Left renal pelvis (tissue), 4 donors: ENCODE measurements at regions not wholly inside any gene's neighbourhood (a gene's known extent, or its start where the extent isn't known, plus 50 kb on each side); places are given as distances from the start of the nearest gene placed in this dataset.
"Not testable (repeated sequence)": the region's sequence is repeated elsewhere in the genome, so short reads cannot be mapped to it uniquely, and the experiment has no call there.

ENCODE experiments used
- DNase-seq, 4 donors: peaks; one replicate each; pipeline ENCODE4 v3.0.0-alpha.2; 2013; ENCODE audit warnings: low read depth in 4 of 4, low spot score in 3 of 4

DNA sequence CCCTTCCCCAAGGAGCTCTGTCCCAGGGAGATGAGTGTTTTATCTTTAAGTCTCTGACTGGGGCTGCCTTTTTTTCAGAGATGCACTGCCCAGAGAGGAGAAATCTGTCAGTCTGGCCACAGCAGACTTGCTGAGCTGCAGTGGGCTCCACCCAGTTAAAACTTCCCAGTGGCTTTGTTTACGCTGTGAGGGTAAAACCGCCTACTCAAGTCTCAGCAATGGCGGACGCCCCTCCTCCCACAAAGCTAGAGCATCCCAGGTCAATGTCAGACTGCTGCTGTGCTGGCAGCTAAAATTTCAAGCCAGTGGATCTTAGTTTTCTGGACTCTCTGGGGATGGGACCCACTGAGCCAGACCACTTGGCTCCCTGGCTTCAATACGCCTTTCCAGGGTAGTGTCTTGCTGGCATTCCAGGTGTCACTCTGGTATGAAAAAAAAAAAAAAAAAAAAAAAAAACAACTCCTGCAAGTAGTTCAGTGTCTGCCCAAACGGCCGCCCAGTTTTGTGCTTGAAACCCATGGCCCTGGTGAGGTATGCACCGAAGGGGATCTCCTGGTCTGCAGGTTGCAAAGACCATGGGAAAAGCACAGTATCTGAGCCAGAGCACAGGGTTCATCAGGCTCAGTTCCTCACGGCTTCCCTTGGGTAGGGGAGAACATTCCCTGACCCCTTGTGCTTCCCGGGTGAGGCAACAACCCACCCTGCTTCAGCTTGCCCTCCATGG, 1616.1 kb upstream of the ADGRL3 start:
- no peak for DNase-seq

- DNase-seq = no peak
Observed at GRCh38 chr4:59597536-59598329, 1602.4 kb upstream of the ADGRL3 start.

DNA sequence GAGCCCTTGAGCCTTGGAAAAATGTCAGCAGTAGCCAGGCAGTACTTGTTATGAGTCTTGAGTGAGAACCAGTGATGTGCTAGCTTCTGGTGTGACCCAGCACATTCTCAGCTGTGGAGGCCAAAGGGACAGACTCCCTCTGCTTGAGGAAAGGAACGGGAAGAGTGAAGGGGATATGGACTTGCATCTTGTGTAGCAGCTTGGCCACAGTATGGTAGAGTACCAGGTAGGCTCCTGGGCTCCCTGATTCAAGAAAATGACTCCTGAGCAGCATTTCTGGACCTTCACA, 1601.9 kb upstream of the ADGRL3 start:
- DNase-seq = no peak

DNA sequence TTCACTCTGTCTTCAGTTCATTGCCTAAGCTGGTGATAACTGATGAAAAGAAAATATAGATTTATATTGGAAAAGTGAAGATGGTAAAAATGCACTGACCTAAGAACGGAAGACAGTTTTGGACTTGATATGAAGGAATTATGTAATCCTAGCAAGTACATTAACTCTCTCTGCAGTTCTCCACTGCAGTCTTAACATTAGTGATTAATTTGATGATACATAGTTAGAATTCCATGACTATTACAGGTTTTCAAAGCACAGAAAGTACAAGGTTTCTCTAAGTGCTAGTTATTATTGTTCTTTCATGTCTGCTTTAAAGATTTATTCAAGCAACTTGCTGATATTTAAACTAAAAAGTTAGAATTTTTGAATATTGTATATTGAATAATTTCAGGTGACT, 1591.7 kb upstream of the ADGRL3 start:
- DNase-seq = no peak

DNA sequence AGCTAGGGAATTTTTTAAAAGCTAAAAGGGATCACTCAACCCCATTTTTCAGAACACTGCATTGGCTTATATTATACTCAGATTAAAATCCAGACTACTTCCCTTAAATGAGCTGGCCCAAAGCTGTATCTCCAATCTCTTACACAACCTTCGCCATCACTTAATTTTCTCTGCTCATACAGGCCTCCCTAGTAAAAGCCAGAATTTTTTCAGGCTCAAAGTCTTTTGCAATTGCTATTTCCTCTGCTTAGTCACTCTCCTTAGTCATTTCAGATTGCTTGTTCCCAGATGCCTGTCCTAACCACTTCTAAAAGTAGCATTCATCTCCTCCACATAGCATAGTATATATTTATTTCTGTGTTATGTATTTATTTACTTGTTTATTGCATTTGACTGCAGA, 1587.9 kb upstream of the ADGRL3 start:
- no peak for DNase-seq

DNA sequence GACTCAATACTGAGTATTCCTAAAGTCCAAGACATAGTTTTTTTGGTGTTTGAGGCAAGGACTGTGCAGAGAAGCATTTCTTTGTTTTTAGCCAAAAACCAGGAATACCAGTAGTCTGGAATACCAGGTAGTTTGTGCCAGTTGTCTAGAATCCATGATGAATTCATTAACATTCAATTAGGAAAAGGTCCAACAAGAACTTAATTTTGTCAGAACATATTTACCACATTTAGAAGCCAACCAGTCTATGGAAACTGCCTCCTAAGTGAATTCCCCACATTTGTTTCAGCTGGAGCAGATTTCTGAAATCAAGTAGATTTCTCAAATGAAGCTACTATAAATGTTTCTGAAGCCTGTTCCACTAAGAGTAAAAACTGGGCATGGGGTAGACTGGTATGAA, 1584.8 kb upstream of the ADGRL3 start:
- DNase-seq = no peak

DNA sequence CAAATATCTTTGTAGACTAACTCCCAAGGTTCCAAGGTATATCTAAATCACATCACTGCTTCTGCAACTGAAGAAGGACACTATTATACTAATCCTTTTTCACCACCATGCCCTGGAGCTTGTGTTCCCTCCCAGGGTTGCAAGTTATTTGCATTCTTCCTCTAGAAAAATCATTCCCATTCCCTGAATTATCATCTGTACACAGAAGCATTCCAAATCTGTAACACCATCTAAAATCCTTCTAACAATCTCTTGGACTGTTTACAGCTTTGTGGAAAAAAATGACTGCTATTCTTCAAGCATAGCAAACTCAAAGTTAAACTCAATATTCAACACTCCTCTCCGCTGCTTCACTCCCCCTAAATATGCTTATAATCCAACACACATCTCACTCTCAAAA, 1570.8 kb upstream of the ADGRL3 start:
- no peak for DNase-seq

DNA sequence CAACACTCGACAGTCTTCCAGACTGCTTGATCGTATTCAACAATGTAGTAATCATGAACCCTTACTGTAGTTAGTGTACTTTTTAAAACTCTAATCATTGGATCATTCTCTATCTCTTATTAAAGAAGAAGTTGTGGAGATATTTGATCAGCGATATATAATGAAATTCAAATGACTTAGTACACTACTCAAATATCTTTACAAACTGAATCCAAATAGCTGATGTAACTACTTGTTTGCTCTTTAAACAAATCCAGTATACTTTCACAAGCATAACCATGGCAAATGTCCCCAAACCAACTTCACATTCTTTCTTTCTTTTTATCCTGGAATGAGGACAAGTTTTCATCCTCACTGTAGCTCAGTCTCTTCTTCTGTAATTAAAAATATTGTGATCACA, 1569.9 kb upstream of the ADGRL3 start:
- no peak for DNase-seq

- no peak for DNase-seq
Observed at GRCh38 chr4:59630922-59631321, 1569.2 kb upstream of the ADGRL3 start.

DNA sequence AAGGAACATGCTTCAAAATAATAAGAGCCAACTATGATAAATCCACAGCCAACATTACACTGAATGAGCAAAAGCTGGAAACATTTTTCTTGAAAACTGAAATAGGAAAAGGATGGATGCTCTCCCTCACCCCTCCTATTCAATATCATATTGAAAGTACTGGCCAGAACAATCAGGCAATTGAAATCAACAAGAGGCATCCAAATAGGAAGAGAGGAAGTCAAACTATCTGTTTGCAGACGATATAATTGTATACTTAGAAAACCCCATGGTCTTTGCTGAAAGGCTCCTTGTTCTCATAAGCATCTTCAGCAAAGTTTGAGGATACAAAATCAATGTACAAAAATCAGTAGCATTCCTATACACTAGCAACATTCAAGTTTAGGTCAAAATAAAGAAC, 1562.5 kb upstream of the ADGRL3 start:
- DNase-seq = no peak

- no peak for DNase-seq
Observed at GRCh38 chr4:59643682-59644081, 1556.4 kb upstream of the ADGRL3 start.

GRCh38 chr4:59644765-59645164, 1555.4 kb upstream of the ADGRL3 start:
- DNase-seq = no peak

DNA sequence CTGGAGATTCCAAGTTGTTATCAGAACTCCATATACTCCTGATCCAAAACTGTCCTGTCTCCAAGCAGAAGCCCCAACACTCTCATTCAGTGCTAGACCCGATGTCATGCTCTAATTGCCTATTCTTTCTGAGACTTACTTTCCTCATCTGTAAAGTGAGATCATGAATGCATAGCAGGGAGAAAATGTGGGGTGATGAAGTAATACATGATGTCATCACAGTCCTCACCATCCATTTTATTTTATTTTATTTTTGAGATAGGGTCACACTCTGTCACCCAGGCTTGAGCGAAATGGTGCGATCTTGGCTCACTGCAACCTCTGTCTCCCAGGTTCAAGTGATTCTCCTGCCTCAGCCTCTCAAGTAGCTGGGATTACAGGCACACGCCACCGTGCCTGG, 1554.0 kb upstream of the ADGRL3 start:
- DNase-seq = no peak

DNA sequence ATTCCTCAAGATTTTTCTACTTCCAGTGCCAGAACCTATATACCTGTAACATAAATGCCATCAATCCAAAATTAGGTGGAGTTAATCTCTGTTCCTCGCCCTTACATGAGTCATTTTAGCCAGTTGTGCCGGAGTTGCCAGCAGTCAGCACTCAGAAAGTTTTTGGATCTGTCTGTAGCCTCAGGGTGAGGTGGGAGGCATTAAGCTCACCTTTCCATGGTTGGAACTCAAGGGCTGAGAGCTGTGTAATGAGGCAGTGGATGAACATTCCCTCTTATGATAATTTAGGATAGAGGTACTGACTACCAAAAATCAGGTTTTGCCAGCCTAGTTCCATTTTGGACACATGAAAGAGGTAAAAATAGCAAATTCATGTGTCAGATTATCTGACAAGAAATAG, 1553.1 kb upstream of the ADGRL3 start:
- no peak for DNase-seq

DNA sequence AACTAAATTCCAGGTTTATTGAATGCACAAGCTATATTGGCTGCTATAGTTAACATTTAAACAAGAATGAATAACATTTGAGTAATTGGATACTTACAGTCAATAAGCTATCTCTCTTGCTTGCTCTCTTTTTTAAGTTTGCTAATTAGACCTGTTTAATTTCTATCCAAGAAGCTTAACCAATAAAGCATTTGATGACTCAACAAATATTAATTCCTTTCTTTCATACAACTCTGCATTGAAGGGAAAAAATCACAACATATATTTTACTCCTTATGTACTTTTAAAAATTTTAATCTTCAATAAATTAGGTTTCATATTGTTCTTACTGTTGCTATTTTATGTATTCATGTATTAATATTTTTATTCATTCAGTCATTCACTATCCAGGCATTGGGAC, 1552.6 kb upstream of the ADGRL3 start:
- DNase-seq = no peak

GRCh38 chr4:59650861-59651260, 1549.3 kb upstream of the ADGRL3 start:
- no peak for DNase-seq

DNA sequence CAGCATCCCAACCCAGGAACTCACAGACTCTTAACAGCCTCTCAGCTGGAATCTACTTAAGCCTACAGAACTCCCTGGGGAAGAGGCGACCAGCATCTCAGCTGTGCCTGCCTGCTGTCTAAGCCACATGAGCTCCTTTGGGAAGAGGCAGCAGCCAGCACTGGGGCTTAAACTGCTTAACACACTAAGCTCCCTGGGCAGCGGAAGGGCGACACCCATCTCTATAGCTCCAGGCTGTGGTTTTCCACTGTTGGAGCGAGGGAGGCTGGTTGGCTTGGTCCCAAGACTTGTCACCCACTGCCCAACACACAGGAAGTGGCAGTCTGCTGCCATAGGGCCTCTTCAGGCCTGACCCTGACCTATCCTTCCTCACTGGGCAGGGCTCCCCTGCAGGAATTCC, 1544.1 kb upstream of the ADGRL3 start:
- DNase-seq = no peak

DNA sequence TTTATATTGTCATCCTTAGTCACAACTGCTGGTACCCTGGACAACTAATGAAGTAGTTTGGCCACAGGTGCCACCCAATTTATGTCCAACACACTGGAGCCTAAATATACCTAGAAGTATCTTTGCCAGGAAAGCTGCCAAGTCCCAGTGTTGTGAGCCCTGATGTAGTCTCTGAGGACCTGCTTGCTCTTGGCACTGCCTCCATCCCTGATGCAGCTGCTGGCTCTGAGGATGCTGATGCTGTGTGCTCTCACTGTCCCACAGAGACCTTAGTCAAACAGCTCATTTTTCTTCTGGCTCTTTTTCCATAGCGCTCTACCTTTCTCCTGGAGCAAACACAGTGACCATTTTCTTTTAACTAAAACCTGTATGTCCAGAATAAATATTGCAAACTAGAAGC, 1535.4 kb upstream of the ADGRL3 start:
- no peak for DNase-seq

- DNase-seq = no peak
Observed at GRCh38 chr4:59666645-59667044, 1533.5 kb upstream of the ADGRL3 start.

GRCh38 chr4:59671037-59671436, 1529.1 kb upstream of the ADGRL3 start:
- no peak for DNase-seq

- DNase-seq = no peak
Observed at GRCh38 chr4:59676389-59676788, 1523.7 kb upstream of the ADGRL3 start.

DNA sequence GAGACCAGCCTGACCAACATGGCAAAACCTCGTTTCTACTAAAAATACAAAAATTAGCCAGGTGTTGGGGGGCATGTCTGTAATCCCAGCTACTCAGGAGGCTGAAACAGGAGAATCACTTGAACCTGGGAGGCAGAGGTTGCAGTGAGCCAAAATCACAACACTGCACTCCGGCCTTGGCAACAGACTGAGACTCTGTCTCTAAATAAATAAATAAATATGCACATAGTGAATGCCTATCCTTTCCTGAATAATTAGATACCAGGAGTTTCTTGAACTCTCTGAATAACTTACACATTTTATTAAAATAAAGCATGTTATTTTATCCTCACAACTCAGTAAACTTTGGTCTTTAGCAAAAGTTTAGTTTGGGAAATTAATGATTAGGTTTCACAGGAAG, 1523.1 kb upstream of the ADGRL3 start:
- DNase-seq = not testable (repeated sequence)

DNA sequence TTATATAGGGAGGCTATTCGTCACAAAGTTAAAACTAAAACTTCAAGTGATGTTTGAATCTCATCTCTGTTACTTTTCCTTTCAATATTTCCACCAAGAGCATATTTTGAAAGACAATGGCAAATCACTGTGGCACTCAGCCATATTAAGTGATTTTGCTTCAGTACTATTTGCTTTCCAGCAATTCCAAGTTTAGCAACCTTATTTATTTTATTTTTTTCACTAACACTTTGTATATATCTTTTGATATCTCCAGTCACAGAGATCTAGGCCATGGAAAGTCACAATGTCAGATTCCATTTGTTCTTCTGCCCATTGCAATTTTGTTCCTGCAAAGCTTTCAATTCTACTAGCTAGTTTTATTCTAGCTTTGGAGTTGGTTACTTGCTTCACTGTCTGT, 1514.5 kb upstream of the ADGRL3 start:
- no peak for DNase-seq
